NCI-H2029 treated with DMSO at 0.1 percent for 48 hours (cell line): ENCODE measurements at regions not wholly inside any gene's neighbourhood (a gene's known extent, or its start where the extent isn't known, plus 50 kb on each side); places are given as distances from the start of the nearest gene placed in this dataset.

ENCODE experiments used
- DNase-seq: peaks from one replicate; lab custom pipeline; 2025; lab: John Stamatoyannopoulos, UW

DNA sequence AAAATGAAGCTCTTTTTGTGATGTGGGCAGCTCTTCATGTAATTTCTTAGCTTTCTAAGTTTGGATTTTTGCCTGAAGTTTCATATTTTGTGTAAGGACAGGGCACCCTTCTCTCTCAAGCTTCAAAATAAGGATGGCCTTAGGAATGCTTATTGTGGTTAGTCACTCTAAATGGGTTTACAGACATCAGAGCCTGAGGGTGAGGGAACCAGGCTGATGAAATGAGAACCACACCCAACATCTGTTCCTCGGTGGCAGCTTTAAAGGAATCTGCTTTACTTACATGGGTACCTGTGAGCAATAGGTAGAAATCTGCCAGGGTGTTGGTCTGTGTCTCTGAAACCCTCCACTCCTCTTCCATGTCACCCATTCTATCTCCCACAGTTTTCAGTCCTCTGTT is 174.3 kb downstream of the EMX2 start:
- DNase-seq: no peak

DNA sequence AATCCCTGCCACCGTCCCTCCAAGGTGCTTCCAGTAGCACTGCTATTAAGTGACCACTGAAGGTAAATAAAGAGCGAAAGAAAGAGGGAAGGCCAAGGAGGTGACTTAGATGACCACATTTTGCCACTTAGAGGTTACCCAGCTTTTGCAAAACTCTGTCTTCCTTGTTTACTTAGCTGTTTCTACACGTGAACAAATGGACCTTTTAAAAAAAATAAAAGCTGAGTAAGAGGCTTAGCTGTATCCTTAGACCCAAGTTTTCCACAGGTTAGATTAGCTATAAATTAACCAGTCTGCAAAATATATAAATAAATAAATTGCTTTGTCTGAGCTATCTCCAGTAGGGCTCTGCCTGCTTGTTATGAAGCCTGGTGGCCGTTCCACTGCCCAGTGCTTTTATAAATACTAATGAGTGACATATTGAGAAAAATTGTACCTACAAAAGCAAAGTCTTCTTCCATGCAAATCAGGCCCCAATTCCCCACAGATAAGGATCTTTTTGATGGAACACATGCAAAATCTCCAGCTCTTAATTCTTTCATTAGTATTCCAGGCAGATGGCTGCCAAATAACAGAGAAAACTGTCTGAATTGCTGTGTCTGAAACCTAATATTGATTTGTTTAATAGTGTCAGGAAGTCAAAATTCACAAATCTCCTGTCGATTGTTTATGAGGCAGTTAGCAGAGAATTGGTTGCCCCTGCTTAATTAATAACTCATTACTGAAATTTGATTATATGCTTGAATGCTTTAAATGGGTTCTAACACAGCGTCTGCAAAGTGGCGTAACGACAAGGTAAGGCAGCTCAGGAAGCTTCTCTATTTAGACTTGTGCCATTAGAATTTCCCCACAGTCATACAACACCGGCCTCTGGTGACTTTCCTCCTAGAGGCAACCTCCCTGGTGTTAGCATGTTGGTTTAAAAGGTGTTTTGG is 176.7 kb downstream of the EMX2 start:
- DNase-seq: no peak

DNA sequence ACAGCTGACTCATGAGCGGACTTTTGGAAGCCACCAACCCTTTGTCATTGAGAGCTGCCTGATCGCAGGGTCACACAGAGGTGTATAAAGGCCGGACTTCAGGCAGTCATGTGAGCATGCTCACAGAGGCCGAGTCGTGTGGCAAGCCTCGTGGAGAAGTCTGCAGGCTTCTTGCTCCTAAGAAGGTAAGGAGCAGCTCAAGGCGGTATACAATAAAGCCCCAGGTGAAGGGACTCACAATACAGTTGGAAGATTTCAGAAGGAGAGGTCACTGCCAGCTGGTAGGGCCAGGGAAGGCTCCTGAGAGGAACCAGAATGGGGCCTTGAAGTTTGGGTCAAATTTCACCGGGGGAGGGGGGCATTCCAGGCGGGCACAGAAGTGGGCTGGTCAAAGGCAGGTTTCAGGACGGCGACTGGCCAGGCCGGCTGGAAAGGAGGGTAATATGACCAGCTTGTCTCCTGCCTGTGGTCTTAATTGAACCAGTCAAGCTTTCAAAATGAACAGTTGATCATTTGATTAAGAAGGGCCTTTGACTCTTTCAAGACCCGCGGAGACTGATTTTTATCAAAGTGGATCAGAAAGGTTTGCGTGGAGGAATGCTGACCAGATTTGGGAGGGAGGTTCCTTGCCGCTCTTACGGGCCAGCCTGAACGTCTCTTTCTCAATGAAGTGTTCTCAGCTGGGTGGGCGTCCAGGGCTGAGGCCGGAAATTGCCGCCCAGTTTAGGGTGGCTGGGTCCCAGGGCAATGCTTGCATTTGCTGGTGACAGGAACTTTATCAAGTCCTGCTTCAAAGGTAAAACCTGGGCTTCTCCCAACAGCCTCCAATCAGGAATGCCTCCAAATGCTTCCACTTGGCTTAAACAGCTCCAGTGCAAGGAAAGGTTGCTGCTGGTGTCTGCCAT is 178.6 kb downstream of the EMX2 start:
- no peak for DNase-seq

DNA sequence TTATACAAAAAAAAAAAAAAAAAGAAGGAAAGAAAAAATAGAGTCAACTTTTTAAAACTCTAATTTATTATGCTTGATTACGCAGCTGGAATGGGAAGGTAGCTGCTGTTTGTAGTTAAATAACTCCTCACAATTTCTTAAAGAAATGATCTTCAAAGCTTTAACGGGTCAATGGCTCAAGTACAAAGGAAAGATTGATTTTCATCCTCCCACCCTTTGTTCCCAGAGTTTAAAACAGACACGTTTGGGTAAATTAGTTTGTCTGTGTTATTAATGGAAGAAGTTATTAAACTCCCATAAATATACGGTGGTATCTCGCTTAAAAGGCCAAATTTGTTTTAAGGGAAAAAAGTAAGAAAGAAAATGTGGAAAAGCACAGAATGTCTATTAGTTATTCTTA is 179.3 kb downstream of the EMX2 start:
- no peak for DNase-seq

DNA sequence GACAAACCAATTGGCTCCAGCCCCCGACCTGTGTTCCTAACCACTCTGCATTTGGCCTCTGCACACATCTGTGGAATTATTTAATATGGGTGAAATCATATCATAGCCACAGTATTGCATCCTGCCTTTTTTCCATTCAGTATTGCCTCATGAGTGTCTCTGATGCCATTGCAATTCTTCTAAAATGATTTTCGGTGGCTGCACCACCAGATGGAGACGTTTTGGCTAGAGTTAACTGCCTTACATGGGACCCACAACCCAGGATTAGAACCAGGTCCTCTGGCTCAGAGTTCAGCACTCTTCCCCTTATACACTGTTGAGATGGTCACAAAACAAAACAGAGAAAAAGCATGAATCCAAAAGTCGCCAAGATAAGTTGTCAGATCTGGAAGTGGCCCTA is 180.8 kb downstream of the EMX2 start:
- DNase-seq: no peak

DNA sequence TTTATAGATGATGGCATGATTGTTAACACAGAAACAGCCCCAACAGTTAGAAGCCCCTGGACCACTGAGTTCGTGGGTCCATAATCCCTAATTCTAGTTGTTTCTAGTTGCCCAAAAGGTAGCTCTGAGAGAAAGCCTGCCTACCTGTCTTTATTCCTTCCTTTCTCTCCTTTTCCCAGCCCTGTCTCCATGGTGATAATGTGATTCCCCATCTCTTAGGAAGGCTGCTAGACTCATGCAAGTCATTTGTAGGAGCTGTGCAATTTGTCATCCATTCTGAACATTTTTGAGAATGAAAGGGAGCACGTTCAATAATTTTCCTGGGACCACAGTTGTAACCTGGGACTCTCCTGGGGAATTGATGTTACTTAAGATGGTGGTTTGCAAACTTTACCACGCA is 183.4 kb downstream of the EMX2 start:
- no peak for DNase-seq

DNA sequence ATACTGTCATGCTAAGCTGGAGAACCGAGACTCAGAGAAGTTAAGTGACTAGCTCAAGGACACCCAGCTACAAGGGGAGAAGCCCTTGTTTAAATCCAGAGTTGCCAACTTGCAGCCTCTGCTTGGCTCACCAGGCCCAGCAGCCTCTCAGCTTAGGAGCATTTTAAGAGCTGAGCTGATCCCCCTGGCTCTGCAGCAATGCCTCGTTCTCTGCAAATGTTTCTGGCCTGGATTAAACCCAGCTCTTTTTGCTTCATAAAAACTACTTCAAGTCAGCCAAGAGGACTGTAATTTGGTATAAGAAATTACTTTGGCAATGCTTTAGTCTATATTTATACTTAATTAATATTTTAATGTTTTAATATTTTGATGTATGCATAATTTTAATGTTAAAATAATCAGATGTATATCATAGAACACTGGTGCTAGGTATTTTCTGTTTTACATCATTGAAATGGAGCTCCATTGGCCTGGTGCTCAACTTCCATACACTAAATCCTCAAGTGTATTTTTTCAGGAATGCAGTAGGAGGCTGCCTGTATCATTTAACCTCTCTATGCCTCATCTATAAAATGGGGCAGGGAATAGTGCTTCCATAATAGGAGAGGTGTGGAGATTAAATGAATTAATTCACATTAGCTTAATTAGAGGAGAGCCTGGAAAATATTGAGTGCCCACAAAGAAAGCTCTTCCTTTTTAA is 184.2 kb downstream of the EMX2 start:
- DNase-seq: no peak

DNA sequence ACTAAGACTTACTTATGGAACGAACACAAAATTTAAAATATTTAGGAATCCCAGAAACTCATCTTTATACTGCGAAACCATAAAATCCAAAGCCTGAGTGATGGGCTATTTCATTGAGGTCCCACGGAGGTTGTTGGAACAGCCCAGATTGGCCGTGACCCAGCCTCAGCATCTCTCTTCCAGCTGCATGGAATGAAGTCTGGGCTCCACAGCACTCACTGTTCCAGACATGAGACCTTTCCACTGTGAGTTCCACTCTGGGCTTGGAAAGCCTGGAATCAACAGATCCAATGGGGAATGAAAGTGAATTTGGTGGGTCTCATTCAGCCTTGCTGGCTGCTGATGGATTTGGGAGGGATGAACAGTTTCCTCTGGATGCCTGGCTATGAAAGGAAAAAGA is 184.9 kb downstream of the EMX2 start:
- DNase-seq: no peak

DNA sequence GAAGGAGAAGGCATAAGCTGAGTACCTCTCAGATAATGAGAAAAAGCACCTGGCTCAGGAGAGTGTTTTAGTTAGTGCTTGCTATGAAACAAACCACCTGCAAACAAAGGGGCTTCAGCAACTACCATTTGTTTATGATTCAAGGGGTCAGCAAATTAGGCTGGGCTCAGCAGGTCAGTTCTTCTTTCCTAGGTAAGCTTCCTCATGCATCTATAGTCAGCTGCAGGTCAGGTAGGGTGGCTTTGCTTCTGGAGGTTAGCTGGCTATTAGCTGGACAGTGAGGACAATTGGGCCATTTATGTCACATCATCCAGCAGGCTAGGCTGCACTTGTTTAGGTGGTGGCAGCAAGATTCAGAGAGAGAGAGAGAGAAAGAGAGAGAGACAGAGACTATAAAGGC is 185.5 kb downstream of the EMX2 start:
- no peak for DNase-seq

DNA sequence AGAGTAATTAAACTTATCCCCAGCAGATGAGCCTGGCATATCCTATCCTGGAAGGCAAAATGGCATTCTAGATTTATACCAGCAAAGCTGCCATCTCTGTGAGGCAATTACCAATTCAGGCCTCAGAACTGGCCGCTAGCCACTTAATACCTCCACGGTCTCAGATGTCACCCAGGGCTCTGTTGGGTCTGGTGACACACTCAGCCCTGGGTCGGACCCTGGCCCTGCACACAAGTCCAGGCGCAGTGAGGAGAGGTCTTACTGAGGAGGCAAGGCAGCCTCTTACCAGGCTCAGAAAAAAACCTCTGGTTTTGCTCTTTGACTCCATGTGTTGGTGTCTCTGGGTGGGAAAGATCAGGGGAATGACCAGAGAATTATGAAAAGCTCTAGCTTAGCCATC is 186.6 kb downstream of the EMX2 start:
- DNase-seq: no peak

DNA sequence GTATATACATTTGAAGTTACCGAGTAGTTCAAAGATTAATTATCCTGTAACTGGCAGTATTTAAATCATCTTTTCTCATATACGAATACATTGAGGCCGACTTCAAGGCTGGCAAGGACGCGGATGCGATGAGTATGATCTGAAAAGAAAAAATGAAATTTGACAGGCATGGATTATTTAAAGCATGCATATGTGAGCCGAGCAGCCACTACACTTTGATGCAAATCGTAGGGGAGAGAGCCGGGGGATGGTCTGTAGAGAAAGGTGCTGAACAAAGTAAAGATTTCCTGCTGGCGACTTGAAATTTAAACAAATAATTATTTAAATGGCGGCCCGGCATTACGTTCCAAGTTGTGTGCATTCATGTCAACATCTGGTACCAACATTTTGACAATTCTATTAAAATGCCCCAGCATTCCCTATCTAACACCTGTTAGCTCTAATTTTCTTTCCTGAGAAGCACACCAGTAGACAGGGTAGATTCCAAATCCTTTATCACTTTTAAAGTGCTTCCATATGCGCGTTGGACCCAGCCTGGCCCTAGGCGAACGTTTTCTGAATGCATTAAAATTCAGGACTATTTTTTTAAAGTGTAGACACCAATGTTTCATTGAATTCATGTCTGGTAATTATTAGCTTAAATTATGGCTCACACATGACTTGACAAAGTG is 188.7 kb downstream of the EMX2 start:
- no peak for DNase-seq

DNA sequence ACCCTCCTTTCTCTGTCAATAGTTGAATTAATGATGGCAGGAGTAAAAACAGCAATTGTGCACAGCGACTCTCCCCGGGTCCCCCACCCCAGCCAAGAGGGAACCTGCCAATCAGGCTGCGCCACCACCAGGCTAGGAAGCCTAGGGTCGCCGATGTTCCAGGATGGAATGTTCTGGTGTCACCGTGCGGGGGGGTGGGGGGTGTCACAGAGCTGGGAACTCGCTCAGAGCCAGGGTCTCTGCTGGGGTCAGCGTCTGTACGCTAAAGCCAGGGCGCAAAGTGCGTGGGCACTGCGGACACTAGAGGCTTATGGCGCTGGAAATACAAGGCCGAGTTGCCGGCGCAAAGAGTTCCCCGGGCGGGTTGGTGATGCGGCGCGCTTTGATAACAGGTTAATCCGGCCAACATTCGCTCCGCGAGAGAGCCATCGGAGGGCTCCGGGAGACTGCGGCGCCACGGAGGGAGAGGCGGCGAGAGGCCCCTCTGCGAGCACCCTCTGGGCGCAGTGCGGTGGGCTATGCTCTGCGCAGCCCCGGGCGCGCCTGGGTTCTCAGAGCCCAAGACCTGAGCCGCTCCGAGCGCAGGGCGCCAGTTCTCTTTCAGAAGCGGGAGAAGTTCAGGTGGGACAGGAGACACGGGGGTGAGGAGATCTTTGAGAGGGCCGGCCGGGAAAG is 192.3 kb downstream of the EMX2 start:
- DNase-seq: no peak

DNA sequence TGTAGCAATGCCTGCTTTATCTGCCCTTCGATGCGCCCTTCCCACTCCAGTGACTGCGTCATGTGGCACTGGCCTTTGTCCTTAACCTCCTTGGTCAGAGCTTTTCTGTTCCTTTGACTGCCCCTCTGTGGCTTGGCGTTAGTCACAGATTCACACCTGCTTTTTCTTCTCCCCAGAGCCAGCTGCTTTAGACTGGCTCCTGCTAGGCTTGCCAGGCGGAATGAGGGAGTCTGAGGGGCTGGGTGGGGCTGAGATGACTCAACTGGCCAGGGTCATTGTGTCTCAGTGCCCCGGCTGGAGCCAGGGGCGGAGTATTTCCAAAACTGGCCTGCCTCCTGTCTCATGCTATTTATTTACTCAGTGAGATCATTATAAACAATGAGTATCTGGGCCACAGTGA is 194.1 kb downstream of the EMX2 start:
- DNase-seq: no peak

DNA sequence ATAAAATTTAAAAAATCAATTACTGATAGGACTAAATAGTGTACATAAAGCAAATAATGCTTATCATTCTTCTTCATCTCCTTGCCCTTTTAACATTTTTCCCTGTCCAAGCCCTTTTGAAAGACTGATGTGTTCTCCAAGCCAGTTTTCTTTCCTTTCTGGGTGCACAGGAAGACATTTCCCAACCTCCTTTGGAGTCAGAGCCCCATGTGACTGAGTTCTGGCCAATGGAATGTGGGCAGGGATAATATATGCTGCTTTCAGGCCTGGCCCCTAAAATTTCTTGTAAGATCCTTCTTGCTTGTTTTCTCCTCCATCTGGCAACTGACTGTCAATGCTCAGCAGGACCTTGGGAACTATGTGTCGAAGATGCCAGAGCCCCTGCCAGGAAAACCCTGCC is 197.5 kb downstream of the EMX2 start:
- DNase-seq: no peak

DNA sequence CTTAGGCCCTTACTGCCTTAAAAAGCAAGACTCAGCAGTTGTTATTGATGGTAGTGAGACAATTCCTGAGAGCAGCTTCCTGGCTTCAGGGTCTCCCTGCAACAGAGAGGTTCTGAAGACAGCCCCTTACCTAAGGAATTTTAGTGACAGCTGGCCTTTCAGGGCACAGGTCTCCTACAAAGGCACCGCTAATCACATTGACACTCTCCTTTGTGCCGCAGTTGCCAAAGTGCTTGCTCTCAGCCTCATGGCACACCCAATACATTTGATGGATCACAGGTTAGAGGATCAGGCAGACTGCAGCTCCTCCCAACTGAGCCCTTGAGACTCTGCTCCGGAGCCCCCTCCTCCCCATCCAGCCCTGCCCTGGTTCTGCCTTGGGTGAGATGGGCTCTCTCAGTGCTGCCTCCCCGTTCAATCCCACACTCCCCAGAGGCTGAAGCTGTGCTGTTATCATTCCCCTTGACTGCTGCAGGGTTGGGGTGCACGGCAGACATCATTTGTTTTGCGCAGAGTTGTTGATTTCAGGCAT is 198.2 kb downstream of the EMX2 start:
- no peak for DNase-seq

DNA sequence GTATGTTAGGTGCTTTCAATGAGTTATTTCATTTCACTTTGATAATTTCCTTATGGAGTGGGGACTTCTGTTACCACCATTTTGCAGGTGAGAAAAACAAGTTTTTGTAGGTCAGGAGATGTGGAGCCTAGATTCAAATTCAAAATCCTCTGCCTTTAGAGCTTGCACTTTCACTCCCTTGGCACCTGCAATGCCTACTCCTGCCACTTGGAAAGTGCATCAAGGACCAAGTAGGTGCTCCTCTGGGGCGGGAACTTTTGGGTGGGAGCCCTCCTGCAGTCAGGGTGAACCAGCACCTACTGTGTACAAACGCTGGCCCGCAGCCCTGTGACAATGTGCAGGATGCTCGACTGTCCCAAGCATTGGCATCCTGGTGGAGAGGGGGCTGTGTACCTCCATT is 199.0 kb downstream of the EMX2 start:
- DNase-seq: no peak

DNA sequence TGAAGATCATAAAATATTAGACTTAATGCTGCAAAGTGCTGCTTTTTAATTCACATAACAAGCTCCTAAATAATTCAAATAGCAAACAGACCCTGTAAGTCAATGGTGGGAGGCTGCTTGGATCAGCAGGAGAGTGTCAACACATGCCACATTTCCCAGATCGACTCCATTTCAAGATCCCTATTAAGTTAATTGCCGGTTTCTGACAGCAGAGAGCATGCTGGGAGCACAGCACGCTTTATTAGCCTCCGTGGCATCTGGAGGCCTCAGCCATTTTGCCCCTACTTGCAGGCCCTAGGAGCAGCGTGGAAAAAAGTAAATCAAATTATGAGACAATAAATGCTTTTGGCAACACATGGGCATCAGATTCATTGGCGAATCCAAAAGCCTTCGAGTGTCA is 201.0 kb downstream of the EMX2 start:
- DNase-seq: no peak

DNA sequence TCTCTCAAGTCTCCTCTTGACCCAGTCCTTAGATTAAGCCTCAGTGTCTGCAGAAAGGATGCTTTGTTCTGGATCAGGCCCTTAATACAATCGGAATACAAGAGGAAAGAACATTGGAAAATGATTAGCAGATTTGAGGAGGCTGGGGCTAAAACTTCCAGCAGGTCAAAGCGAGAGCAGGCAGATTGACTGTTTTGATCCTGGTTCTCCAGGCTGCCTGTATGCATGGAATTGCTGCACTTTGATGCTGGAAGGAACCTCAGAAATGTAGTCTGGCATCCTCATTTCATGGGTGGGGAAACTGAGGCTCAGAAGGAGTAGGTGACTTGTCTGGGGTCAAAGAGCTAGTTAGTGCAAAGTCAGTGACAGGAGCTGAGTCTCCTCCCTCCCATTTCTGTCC is 202.8 kb downstream of the EMX2 start:
- DNase-seq: no peak

DNA sequence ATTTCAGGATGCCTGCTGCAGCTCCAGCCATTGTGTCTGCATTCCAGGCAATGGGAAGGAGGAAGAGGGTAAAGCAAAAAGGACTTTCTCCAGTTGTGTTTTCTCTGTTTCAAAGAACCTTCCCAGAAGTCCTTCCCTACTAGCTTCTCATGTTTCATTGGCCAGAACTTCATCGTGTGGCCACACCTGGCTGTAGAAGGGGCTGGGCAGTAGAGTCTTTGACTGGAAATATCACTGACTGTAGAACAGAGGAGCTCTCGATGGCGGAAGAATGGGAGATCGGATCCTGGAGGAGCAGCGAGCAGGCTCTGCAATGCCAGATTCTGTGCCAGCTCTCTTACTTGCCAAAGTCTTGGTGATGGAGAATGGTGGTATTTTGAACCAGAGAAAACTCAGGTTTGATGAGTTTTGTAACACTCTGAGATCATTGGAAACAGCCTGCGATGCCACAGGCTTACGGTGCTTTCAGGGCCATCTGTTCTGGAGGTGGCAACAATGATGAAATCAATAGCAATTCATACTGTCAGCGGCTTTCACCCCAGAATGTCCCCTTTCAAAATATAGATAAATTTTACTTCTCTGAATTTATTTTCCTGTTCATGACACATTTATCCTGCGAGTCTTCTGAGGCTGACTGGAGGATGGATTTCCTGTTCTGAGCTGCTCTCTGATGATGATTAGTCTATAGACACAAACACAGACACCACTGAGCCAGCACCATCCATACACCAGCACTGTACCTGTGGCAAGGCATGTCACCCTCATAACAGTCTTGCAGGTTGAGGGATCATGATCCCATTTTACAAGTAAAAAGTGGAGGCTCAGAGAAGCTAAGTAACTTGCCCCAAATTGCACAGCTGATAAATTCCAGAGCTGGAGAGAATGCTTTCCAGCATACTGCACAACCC is 204.2 kb downstream of the EMX2 start:
- DNase-seq: no peak

DNA sequence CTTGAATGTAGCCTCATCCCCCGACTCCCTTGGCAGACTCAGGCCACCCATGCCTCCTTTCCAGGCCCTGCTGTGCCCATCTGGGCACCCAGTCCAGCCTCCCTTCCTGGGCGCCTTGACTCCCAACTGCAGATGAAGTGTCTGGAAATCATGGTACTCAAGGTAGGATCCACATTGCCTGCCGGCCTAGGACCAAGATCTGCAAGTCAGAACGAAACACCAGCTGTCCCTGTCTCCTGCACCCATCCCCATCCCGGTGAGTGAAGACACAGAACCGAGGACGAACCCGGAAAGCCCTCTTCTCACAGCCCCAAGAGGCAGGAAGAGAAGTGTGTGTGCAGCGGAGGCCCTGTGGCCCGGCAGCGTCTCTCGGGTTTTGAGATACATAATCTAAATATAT is 205.1 kb downstream of the EMX2 start:
- no peak for DNase-seq
